NAMALWA (cell line): ENCODE measurements at regions not wholly inside any gene's neighbourhood (a gene's known extent, or its start where the extent isn't known, plus 50 kb on each side); places are given as distances from the start of the nearest gene placed in this dataset.
"Not testable (repeated sequence)": the region's sequence is repeated elsewhere in the genome, so short reads cannot be mapped to it uniquely, and the experiment has no call there.

Experiments
- DNase-seq: peaks from one replicate; pipeline ENCODE4 v3.0.0-alpha.2; 2015; ENCODE audit warnings: low spot score

GRCh38 chr20:43364001-43364400 lies 93.7 kb upstream of the SRSF6 start:
- DNase-seq, result no peak

DNA sequence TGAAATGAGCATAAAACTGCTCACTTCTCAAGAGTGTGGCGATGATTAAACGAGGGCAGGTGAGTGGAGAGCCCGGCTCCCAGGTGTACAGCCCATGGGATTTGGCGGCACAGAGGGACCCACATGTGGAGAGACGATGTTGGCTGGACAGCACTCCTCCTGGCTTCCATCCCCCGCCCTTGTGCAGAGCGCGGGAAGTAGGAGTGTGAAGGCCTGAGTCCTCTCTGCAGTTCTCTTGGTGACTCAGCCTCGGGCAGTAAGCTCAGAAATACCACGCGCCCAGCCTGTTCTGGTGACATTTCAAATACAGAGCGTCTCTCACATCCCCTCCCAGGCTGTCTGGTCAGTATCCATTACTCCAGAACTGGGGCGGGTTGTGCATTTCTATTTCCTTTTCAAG lies 94.2 kb upstream of the SRSF6 start:
- DNase-seq, result no peak

- no peak for DNase-seq
These were observed 96.2 kb upstream of the SRSF6 start for GRCh38 chr20:43361526-43361925.

DNA sequence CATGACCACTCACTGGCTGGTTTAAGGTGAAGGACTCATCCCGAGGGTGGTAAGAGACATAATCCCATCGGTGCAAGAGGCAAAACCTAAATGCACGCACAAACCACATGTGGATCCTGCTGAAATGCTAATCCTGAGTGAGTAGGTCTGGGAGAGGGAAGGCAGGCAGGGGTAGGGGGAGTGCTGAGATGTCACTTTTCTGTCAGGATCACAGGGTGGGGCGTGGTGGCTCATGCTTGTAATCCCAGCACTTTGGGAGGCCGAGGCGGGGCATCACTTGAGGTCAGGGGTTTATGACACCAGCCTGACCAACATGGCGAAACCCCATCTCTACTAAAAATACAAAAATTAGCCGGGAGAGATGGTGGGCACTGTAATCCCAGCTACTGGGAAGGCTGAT lies 97.7 kb upstream of the SRSF6 start:
- DNase-seq, result no peak

- no peak for DNase-seq
These were observed 98.9 kb upstream of the SRSF6 start for GRCh38 chr20:43358811-43359210.

DNA sequence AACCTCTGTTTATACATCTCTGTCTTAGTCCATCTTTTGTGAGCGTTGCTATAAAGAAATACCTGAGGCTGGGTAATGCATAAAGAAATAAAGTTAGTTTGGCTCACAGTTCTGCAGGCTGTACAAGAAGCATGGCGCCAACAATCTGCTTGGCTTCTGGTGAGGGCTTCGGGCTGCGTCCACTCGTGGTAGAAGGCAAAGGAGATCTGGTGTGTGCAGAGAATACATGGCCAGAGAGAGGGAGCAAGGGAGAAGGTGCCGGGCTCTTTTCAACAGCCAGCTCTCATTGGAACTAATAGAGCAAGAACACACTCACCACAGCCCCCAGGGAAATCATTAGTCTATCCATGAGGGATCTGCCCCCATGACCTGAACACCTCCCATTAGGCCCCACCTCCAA lies 100.3 kb upstream of the SRSF6 start:
- no peak for DNase-seq

- no peak for DNase-seq
These were observed 102.1 kb upstream of the SRSF6 start for GRCh38 chr20:43355610-43356009.

DNA sequence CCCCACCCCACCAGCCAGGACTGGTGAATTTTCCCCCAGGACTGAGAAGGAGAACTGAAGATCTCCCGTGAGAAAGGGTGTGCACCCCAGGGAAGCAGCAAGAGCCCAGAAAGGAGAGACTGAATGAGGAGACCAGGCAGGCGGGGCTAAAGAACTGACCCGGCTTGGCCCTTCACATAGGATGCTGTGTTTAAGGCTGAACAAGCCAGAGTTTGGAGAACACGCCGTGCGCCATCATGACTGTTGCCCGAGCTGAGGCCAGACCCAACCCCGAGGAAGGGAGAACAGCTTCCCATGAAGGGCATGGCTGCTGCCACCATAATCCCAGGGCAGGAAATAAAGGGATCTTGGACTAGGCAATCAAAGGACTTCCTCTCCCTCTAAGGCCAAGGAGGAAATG lies 104.7 kb upstream of the SRSF6 start:
- DNase-seq, result no peak

DNA sequence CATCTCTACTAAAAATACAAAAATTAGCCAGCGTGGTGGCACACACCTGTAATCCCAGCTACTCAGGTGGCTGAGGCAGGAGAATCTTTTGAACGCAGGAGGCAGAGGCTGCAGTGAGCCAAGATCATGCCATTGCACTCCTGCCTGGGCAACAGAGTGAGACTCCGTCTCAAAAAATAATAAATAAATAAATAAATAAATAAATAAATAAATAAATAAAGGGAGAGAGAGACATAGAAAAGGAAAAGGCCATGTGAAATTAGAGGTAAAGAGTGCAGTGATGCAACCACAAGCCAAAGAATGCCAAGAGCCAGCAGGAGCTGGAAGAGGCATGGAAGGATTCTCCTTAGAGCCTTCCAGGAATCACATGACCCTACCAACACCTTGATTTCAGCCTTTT lies 107.0 kb upstream of the SRSF6 start:
- DNase-seq, result not testable (repeated sequence)

DNA sequence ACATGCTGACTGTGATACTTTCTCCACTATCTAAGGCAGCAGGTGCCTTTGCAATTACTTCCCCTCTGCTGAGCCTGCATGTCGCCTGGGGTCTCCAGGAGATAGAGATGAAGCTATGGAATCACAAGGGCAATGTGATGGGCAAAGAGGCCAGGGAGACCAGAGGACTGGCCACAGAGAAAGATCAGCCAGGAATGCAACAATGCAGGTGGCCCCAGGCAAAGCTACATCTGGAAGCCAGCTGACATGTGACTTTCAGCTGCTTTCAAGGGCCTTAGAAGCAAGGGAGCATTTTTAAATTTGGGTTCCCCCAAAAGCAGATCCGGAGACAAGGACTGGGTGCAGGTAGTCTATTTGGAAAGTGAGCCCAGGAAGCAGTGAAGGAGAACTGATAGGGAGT lies 107.9 kb upstream of the SRSF6 start:
- DNase-seq, result no peak

GRCh38 chr20:43347839-43348238 lies 109.9 kb upstream of the SRSF6 start:
- DNase-seq, result not testable (repeated sequence)

DNA sequence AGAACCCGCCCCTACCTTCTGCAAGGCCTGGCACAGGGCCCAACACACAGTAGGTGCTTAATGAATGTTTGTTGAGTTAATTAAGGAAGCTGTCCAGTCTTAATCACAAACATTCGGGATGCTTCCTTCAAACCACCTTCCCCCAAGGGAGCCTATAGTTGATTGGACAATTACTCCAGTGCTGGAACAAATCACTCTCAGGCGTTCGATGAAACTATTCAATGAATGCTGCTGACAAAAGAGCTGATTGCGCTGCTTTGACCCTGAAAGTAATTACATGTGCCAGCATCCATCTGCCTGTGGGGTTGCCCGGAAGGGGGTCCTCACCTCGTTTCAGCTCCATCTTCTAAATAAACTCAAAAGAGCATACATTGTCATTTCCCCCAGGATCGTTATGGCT lies 112.0 kb upstream of the SRSF6 start:
- no peak for DNase-seq

DNA sequence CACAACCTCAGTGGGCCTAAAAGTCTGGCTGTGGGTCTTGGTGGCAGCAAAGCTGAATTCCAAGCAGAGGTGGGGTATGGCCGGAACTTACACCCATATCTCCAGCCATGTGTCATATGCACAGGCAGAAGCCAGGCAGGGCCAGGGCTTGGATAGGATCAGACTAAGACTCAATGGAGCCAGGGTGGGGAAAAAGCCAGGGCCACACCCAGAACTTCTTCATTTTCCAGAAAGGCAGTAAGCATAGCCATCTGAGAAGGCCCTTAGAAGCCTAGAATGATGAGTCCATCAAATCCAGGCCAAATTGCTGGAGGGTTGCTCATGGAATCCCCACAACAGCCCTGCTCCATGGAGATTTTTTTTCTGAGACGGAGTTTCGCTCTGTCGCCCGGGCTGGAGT lies 116.2 kb upstream of the SRSF6 start:
- no peak for DNase-seq

- DNase-seq, result no peak
These were observed 120.7 kb upstream of the SRSF6 start for GRCh38 chr20:43337036-43337435.

DNA sequence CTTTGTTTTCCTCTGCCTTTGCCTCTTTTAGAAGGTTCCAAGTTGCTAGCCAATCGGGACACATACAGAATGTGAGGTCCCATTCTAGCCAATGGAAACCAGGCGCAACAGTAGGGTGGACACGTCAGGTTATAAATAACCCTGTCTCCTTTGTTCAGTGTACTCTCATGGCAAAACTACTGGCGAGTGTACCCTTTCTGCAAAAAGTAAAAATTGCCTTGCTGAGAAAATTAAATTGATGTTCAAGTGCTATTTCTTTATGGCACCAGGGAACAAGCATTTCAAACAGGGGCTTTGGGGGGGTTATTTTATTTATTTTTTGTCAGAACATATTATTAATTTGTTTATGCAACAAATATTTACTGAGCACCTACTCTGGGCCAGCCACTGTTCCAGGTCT lies 123.6 kb upstream of the SRSF6 start:
- no peak for DNase-seq

- no peak for DNase-seq
These were observed 125.8 kb upstream of the SRSF6 start for GRCh38 chr20:43331906-43332305.

DNA sequence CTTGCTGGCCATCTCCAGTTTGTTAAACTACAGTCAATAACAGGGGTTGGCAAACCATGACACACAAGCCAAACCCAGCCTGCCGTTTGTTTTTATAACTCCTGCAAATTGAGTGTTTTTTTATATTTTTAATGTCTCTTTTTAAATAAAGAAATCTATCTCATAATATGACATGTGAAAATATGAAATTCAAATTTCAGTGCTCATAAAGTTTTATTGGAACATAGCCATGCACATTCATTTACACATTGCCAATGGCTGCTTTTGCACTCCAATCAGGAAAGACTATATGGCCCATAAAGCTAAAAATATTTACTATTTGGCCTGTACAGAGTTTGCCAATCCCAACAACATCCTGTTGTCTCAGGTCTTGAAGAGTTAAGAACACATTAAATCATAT lies 129.0 kb upstream of the SRSF6 start:
- no peak for DNase-seq

DNA sequence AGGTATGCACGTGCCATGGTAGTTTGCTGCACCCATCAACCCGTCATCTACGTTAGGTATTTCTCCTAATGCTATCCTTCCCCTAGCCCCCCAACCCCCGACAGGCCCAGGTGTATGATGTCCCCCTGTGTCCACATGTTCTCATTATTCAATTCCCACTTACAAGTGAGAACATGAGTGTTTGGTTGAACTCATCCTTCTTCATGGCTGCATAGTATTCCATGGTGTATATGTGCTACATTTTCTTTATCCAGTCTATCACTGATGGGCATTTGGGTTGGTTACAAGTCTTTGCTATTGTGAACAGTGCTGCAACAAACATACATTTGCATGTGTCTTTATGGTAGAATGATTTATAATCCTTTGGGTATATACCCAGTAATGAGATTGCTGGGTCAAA lies 130.5 kb upstream of the SRSF6 start:
- not testable (repeated sequence) for DNase-seq

GRCh38 chr20:43325926-43326325 lies 131.8 kb upstream of the SRSF6 start:
- no peak for DNase-seq

DNA sequence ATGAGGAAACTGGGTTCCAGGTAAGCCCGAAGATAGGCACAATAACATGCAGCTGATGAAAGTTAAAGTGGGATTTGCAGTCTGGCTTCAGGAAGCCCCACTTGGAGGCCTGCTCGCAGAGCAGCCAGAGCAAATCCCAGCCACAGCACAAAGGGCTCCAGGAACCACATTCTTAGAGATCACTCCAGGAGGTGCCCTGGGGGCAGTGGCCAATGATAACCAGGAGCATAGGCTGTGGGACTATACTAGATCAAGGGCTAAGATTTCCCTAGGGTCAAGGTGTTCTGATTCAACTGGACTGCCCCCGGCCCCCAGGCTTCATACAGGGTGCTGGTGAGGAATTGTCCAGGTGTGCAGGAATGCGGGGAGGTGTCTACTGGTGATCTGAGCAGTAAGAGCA lies 133.9 kb upstream of the PTPRT start:
- DNase-seq, result no peak

GRCh38 chr20:43322851-43323250 lies 133.1 kb upstream of the PTPRT start:
- no peak for DNase-seq

- DNase-seq, result no peak
These were observed 130.8 kb upstream of the PTPRT start for GRCh38 chr20:43320536-43320935.

GRCh38 chr20:43318755-43319297 lies 129.1 kb upstream of the PTPRT start:
- DNase-seq, result no peak

DNA sequence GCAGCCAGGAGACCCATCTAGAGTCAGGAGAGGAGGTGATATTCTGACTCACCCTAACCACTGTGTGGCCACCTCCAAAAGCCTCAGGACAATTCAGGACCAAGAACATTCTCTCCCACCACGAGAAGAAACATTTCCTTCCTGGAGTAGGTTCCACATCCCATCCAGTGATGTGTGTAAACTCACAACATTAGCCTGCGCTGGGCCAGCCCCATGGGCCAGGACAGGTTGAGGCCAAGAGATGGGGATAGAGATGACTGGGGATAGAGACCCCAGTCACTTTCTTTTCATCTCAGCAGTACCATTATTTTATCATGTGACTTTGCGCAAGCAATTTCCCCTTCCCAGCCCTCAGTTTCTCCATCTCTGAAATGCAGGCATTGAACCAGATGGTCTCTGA lies 126.6 kb upstream of the PTPRT start:
- DNase-seq, result no peak

GRCh38 chr20:43309266-43309665 lies 119.6 kb upstream of the PTPRT start:
- no peak for DNase-seq
